Mesendoderm (in vitro differentiated cells): ENCODE measurements at regions not wholly inside any gene's neighbourhood (a gene's known extent, or its start where the extent isn't known, plus 50 kb on each side); places are given as distances from the start of the nearest gene placed in this dataset.

Experiments used
- DNase-seq: peaks from one replicate; pipeline ENCODE4 v3.0.0; 2013
- H2AK5ac ChIP-seq: 2 replicates; pipeline ENCODE4 v1.6.1; 2013; ENCODE audit warnings: low read length, inconsistent platforms
- H2BK120ac ChIP-seq: 2 replicates; pipeline ENCODE4 v1.6.1; 2013; ENCODE audit warnings: low read depth, mild to moderate bottlenecking, low read length, moderate library complexity, mixed read lengths
- H2BK15ac ChIP-seq: replicated peaks from 2 replicates; pipeline ENCODE4 v1.6.1; 2013; ENCODE audit warnings: low read depth, mild to moderate bottlenecking, moderate library complexity
- H2BK5ac ChIP-seq: 2 replicates; pipeline ENCODE4 v1.6.1; 2013; ENCODE audit warnings: low read length, inconsistent platforms
- H3K18ac ChIP-seq: 2 replicates; pipeline ENCODE4 v1.6.1; 2013; ENCODE audit warnings: mild to moderate bottlenecking, low read length, mixed read lengths
- H3K23ac ChIP-seq: one replicate; pipeline ENCODE4 v1.6.1; 2013; ENCODE audit warnings: low read length
- H3K27ac ChIP-seq: 2 replicates; pipeline ENCODE4 v1.5.1; 2013; ENCODE audit warnings: low read depth, mild to moderate bottlenecking, inconsistent platforms, low read length, moderate library complexity
- H3K27me3 ChIP-seq: 2 replicates; pipeline ENCODE4 v1.6.1; 2013; ENCODE audit warnings: low read length, control low read depth, mild to moderate bottlenecking, inconsistent platforms; ENCODE audit not compliant: insufficient read depth, poor library complexity
- H3K36me3 ChIP-seq: 2 replicates; pipeline ENCODE4 v1.6.1; 2013; ENCODE audit warnings: low read length, inconsistent platforms; ENCODE audit not compliant: control insufficient read depth, insufficient read depth
- H3K4ac ChIP-seq: one replicate; pipeline ENCODE4 v1.6.1; 2013; ENCODE audit warnings: low read depth, mild to moderate bottlenecking, low read length, moderate library complexity
- H3K4me1 ChIP-seq: 2 replicates; pipeline ENCODE4 v1.6.1; 2013; ENCODE audit warnings: low read depth, low read length, inconsistent platforms; ENCODE audit not compliant: control insufficient read depth
- H3K4me2 ChIP-seq: 2 replicates; pipeline ENCODE4 v1.6.1; 2013; ENCODE audit warnings: low read length
- H3K4me3 ChIP-seq: 2 replicates; pipeline ENCODE4 v1.5.1; 2013; ENCODE audit warnings: mild to moderate bottlenecking, low read length
- H3K56ac ChIP-seq: one replicate; pipeline ENCODE4 v1.6.1; 2013; ENCODE audit warnings: low read length
- H3K79me1 ChIP-seq: 2 replicates; pipeline ENCODE4 v1.6.1; 2013; ENCODE audit warnings: low read length, inconsistent platforms
- H3K79me2 ChIP-seq: 2 replicates; pipeline ENCODE4 v1.6.1; 2013; ENCODE audit warnings: mild to moderate bottlenecking, low read length; ENCODE audit not compliant: control insufficient read depth, insufficient read depth
- H3K9ac ChIP-seq: 2 replicates; pipeline ENCODE4 v1.6.1; 2013; ENCODE audit warnings: low read length, inconsistent platforms
- H4K5ac ChIP-seq: one replicate; pipeline ENCODE4 v1.6.1; 2013; ENCODE audit warnings: low read length
- H4K8ac ChIP-seq: one replicate; pipeline ENCODE4 v1.6.1; 2013; ENCODE audit warnings: low read depth, mild to moderate bottlenecking, control low read depth, low read length, moderate library complexity
- WGBS: extraction: QIAGEN DNeasy Blood & Tissue Kit; methylation state at CpG from one replicate; pipeline ENCODE4 v1.1.7; 2013; ENCODE audit warnings: low lambda C conversion rate, missing lambda C conversion rate; ENCODE audit not compliant: insufficient coverage; ENCODE audit errors: extremely low coverage; 5-methylcytosine and 5-hydroxymethylcytosine counted together

GRCh38 chr1:90262286-90262685, 267.4 kb downstream of the ZNF326 start:
- Histone ChIP-seq H3K4ac (no peak overlapping the region), H3K18ac (no peak overlapping the region), H2BK120ac (no peak overlapping the region), H3K56ac (no peak overlapping the region), H3K23ac (no peak overlapping the region), H4K5ac (no peak overlapping the region), H3K4me3 (no peak overlapping the region), H4K8ac (no peak overlapping the region), H3K79me1 (no peaks in the 10 kb centered on the region), H2AK5ac (no peak overlapping the region), H3K27ac (no peak overlapping the region), H3K4me1 (no peaks in the 10 kb centered on the region), H3K9ac (no peak overlapping the region), H3K36me3 (no peaks in the 10 kb centered on the region), H2BK15ac (no peak overlapping the region), H3K79me2 (no peaks in the 10 kb centered on the region), H3K4me2 (no peak overlapping the region), H3K27me3 (no peaks in the 10 kb centered on the region), H2BK5ac (no peak overlapping the region)
- DNase-seq: no peak
- WGBS: no CpG with 5 or more reads among the region's 1 CpG

DNA sequence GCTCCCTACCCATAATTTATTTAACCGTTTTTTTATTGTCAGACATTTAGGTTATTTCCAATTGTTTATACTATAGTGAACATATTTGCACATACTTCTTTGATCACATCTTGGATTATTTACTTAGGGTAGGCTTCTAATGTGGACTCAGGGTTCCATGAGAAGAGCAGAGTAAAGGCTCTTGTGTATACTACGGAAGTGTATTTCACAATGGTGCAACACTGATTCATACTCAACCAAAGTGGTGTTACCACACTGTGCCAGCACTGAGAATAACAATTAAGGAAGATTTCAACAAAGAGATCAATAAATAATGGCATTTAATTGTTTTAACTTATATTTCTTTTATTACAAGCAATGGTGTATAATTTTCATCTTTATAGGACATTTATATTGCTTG, 251.2 kb downstream of the ZNF326 start:
- H3K4ac ChIP-seq: no peak overlapping the region
- H3K23ac ChIP-seq: no peak overlapping the region
- no peak overlapping the region for H3K18ac ChIP-seq
- H3K4me2 ChIP-seq: no peak overlapping the region
- H3K4me3 ChIP-seq: no peak overlapping the region
- no peak overlapping the region for H3K56ac ChIP-seq
- no peak overlapping the region for H2BK120ac ChIP-seq
- no peaks in the 10 kb centered on the region for H3K4me1 ChIP-seq
- H3K79me1 ChIP-seq: no peaks in the 10 kb centered on the region
- H4K8ac ChIP-seq: no peak overlapping the region
- no peak for DNase-seq
- H3K27ac ChIP-seq: no peak overlapping the region
- H2BK5ac ChIP-seq: no peak overlapping the region
- no peak overlapping the region for H4K5ac ChIP-seq
- no peak overlapping the region for H2AK5ac ChIP-seq
- H3K9ac ChIP-seq: no peak overlapping the region
- no peaks in the 10 kb centered on the region for H3K36me3 ChIP-seq
- H3K79me2 ChIP-seq: no peaks in the 10 kb centered on the region
- no peak overlapping the region for H2BK15ac ChIP-seq
- H3K27me3 ChIP-seq: no peaks in the 10 kb centered on the region
- no CpG with 5 or more reads among the region's 2 CpGs for WGBS

DNA sequence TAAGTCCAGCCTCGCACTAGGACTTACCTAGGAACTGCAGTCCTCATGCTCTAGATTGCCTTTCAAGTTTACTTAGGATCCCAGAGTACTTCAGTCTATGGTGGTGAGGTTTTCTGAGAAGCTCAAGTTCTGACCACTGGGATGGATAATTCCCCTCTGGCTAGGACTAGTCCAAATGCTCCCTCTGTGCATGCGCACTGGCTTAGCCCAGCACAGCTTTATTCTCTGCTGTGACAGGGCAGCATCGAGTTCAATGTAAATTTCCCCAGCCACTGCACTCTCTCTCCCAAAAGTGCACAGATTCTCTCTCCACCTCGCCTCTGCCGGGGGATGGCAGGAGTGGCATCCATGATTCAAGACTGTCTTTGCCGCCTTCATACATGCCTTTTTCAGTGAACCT, 241.6 kb downstream of the ZNF326 start:
- H3K36me3 ChIP-seq: no peaks in the 10 kb centered on the region
- H3K4me2 ChIP-seq: no peak overlapping the region
- H2BK15ac ChIP-seq: no peak overlapping the region
- no CpG with 5 or more reads among the region's 6 CpGs for WGBS
- no peak overlapping the region for H2BK120ac ChIP-seq
- no peaks in the 10 kb centered on the region for H3K4me1 ChIP-seq
- H2AK5ac ChIP-seq: no peak overlapping the region
- H3K27me3 ChIP-seq: no peaks in the 10 kb centered on the region
- H3K18ac ChIP-seq: no peak overlapping the region
- H4K5ac ChIP-seq: no peak overlapping the region
- H3K27ac ChIP-seq: no peak overlapping the region
- H3K23ac ChIP-seq: no peak overlapping the region
- no peak for DNase-seq
- peak overlapping the region; percentile 32 for H3K56ac ChIP-seq
- no peak overlapping the region for H3K9ac ChIP-seq
- no peak overlapping the region for H3K4ac ChIP-seq
- no peaks in the 10 kb centered on the region for H3K79me2 ChIP-seq
- no peak overlapping the region for H2BK5ac ChIP-seq
- H3K79me1 ChIP-seq: no peaks in the 10 kb centered on the region
- no peak overlapping the region for H4K8ac ChIP-seq
- H3K4me3 ChIP-seq: no peak overlapping the region

GRCh38 chr1:90223401-90223800, 228.5 kb downstream of the ZNF326 start:
- Histone ChIP-seq H3K4ac (no peak overlapping the region), H2BK120ac (no peak overlapping the region), H3K56ac (no peak overlapping the region), H3K4me1 (no peaks in the 10 kb centered on the region), H4K8ac (no peak overlapping the region), H3K36me3 (no peaks in the 10 kb centered on the region), H3K79me1 (no peaks in the 10 kb centered on the region), H3K4me2 (no peak overlapping the region), H4K5ac (no peak overlapping the region), H3K27me3 (no peaks in the 10 kb centered on the region), H3K18ac (no peak overlapping the region), H2BK5ac (no peak overlapping the region), H2BK15ac (no peak overlapping the region), H3K79me2 (no peaks in the 10 kb centered on the region), H3K23ac (no peak overlapping the region), H3K9ac (no peak overlapping the region), H3K4me3 (no peak overlapping the region), H2AK5ac (no peak overlapping the region), H3K27ac (no peak overlapping the region)
- no peak for DNase-seq

DNA sequence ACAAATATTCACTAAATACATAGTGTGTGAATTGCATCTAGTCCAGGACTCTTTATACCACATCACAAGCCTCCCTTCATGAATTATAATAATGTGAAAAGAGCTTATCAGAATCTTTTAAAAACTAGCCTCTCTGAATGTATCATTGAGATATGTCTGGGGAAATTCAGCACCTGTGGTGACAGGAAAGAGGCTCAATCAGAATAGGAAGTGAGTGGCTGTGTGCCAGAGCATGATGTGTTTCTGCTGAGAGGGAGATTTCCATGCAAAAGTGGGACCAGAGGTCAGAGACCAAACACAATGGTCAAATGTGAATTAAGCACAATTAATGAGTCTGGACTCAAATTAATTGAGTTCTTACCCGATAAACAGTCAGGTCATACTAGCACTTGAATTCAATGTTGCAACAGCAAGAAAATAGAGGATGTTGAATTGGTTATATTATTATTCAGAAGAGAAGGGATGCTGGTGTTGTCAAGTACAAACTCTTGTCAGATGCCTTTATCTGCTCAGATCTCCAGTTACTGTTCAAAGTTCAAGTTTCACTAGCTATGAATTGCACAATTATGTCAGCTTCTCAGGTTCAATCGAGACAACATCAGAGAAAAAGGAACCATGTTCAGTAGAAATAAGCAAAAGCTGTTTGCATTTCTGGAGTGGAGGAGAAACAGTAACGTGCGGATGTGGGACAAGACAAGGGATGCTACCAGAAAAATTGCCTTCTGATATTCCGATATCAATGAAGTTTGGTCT, 226.2 kb downstream of the ZNF326 start:
- Histone ChIP-seq H4K8ac (no peak overlapping the region), H3K36me3 (no peaks in the 10 kb centered on the region), H3K4me1 (no peaks in the 10 kb centered on the region), H3K18ac (no peak overlapping the region), H3K27ac (no peak overlapping the region), H3K23ac (no peak overlapping the region), H3K79me2 (no peaks in the 10 kb centered on the region), H2BK15ac (peak overlapping the region; percentile 36), H3K56ac (no peak overlapping the region), H3K79me1 (no peaks in the 10 kb centered on the region), H3K4me3 (no peak overlapping the region), H4K5ac (no peak overlapping the region), H3K9ac (no peak overlapping the region), H2BK120ac (no peak overlapping the region), H3K27me3 (no peaks in the 10 kb centered on the region), H3K4me2 (no peak overlapping the region), H2BK5ac (no peak overlapping the region), H2AK5ac (no peak overlapping the region), H3K4ac (no peak overlapping the region)
- WGBS: no CpG with 5 or more reads among the region's 5 CpGs
- DNase-seq: no peak

DNA sequence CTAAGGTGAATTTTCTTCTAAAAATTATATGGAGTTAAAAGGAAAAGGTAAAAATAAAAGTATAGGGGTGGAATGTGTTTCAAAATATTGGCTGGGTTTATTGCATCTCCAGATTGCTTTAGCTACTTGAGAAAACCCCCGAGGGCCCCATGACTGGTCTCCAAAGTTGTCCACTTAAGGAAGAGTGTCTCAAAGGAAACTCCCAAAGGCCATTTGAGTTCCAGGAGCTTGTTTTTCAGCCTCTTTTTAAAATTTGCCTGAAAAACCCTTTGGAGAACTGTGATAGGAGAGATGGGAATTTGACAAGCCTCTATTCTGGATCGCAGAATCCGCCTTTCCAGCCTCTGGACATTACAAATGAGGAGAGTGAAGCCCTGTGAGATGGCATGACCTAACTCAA, 225.6 kb downstream of the ZNF326 start:
- no peak overlapping the region for H3K23ac ChIP-seq
- no peak overlapping the region for H2AK5ac ChIP-seq
- H2BK120ac ChIP-seq: peak overlapping the region; percentile 12
- H3K4me1 ChIP-seq: no peaks in the 10 kb centered on the region
- H3K36me3 ChIP-seq: no peaks in the 10 kb centered on the region
- no peak overlapping the region for H2BK5ac ChIP-seq
- no CpG with 5 or more reads among the region's 3 CpGs for whole genome bisulfite sequencing
- DNase-seq: no peak
- no peak overlapping the region for H4K8ac ChIP-seq
- no peak overlapping the region for H4K5ac ChIP-seq
- H3K4me2 ChIP-seq: no peak overlapping the region
- no peak overlapping the region for H3K27ac ChIP-seq
- H3K56ac ChIP-seq: no peak overlapping the region
- H3K4ac ChIP-seq: no peak overlapping the region
- no peak overlapping the region for H3K9ac ChIP-seq
- peak overlapping the region; percentile 60 for H3K18ac ChIP-seq
- no peaks in the 10 kb centered on the region for H3K79me2 ChIP-seq
- H2BK15ac ChIP-seq: peak overlapping the region; percentile 36
- no peaks in the 10 kb centered on the region for H3K79me1 ChIP-seq
- no peak overlapping the region for H3K4me3 ChIP-seq
- no peaks in the 10 kb centered on the region for H3K27me3 ChIP-seq
